IMR-90 (cell line): ENCODE measurements at regions not wholly inside any gene's neighbourhood (a gene's known extent, or its start where the extent isn't known, plus 50 kb on each side); places are given as distances from the start of the nearest gene placed in this dataset.

ENCODE experiments used
- ATAC-seq: fragments of 200-7000 bp; cut with Tn5 transposase; 2 replicates; pipeline ENCODE4 v1.9.1; 2020; ENCODE audit warnings: low read depth, mild to moderate bottlenecking, moderate library complexity
- BruUV-seq: library from RNA; stranded (reverse); fragments of 400-500 nt; replicated peaks from 2 replicates; lab custom pipeline; 2021; lab: Mats Ljungman, UMichigan
- CTCF ChIA-PET: fragments of 300-600 bp; formaldehyde crosslinking; extraction: SDS; loops from one replicate; lab custom pipeline; 2021; ENCODE audit warnings: antibody characterized with exemption; lab: Yijun Ruan, JAX
- POLR2A ChIA-PET: fragments of 300-600 bp; sonication (Branson Sonifier 250); formaldehyde crosslinking; loops from one replicate; lab custom pipeline; 2022; ENCODE audit warnings: antibody characterized with exemption; ENCODE audit not compliant: unreplicated experiment; lab: Charles Lee
- DNase-seq: peaks from one replicate; pipeline ENCODE4 v3.0.0; 2013
- H2AFZ ChIP-seq: replicated peaks from 2 replicates; pipeline ENCODE3; 2013; ENCODE audit warnings: low read length, mild to moderate bottlenecking; ENCODE audit not compliant: poor library complexity
- H2AK5ac ChIP-seq: 2 replicates; pipeline ENCODE4 v1.6.1; 2013; ENCODE audit warnings: low read depth, low read length, inconsistent platforms
- H2AK9ac ChIP-seq: replicated peaks from 2 replicates; pipeline ENCODE3; 2013; ENCODE audit warnings: mild to moderate bottlenecking, low read depth, low read length, moderate library complexity; ENCODE audit not compliant: poor library complexity
- H2BK120ac ChIP-seq: 2 replicates; pipeline ENCODE4 v1.6.1; 2013; ENCODE audit warnings: low read depth, low read length, inconsistent platforms
- H2BK15ac ChIP-seq: 3 replicates; pipeline ENCODE4 v1.6.1; 2013; ENCODE audit warnings: low read depth, low read length, inconsistent platforms
- H2BK20ac ChIP-seq: 2 replicates; pipeline ENCODE4 v1.6.1; 2013; ENCODE audit warnings: low read depth, mild to moderate bottlenecking, inconsistent platforms, low read length, moderate library complexity
- H2BK5ac ChIP-seq: 2 replicates; pipeline ENCODE4 v1.6.1; 2013; ENCODE audit warnings: mild to moderate bottlenecking, low read depth, low read length, inconsistent platforms; ENCODE audit not compliant: poor library complexity, severe bottlenecking
- H3K14ac ChIP-seq: replicated peaks from 2 replicates; pipeline ENCODE4 v1.6.1; 2013; ENCODE audit warnings: low read depth, low read length, inconsistent platforms
- H3K18ac ChIP-seq: 2 replicates; pipeline ENCODE4 v1.6.1; 2013; ENCODE audit warnings: low read depth, low read length, control low read depth
- H3K23ac ChIP-seq: 2 replicates; pipeline ENCODE4 v1.6.1; 2013; ENCODE audit warnings: low read depth, low read length, inconsistent platforms
- H3K27ac ChIP-seq: 2 replicates; pipeline ENCODE4 v1.5.1; 2013; ENCODE audit warnings: mild to moderate bottlenecking, control low read depth, low read length; ENCODE audit not compliant: insufficient read depth
- H3K27me3 ChIP-seq: 2 replicates; pipeline ENCODE4 v1.6.1; 2013; ENCODE audit warnings: low read length; ENCODE audit not compliant: control insufficient read depth, insufficient read depth
- H3K36me3 ChIP-seq: 2 replicates; pipeline ENCODE4 v1.6.1; 2013; ENCODE audit warnings: low read length, mixed read lengths; ENCODE audit not compliant: control insufficient read depth, insufficient read depth
- H3K4ac ChIP-seq: 2 replicates; pipeline ENCODE4 v1.6.1; 2013; ENCODE audit warnings: low read depth, low read length, inconsistent platforms
- H3K4me1 ChIP-seq: 2 replicates; pipeline ENCODE4 v1.6.1; 2013; ENCODE audit warnings: low read length, mixed read lengths; ENCODE audit not compliant: control insufficient read depth, insufficient read depth
- H3K4me2 ChIP-seq: 2 replicates; pipeline ENCODE4 v1.6.1; 2013; ENCODE audit warnings: low read depth, mild to moderate bottlenecking, control low read depth, low read length, moderate library complexity
- H3K4me3 ChIP-seq: 2 replicates; pipeline ENCODE4 v1.5.1; 2013; ENCODE audit warnings: low read depth, mild to moderate bottlenecking, control low read depth, low read length, moderate library complexity; ENCODE audit not compliant: insufficient read depth
- H3K56ac ChIP-seq: 2 replicates; pipeline ENCODE4 v1.6.1; 2013; ENCODE audit warnings: low read length, inconsistent platforms; ENCODE audit not compliant: insufficient read depth; ENCODE audit errors: extremely low read depth
- H3K79me1 ChIP-seq, 2 experiments: 2 replicates each; pipeline ENCODE4 v1.6.1; 2013; ENCODE audit warnings: low read length in 2 of 2, inconsistent platforms in 1 of 2, low read depth in 1 of 2
- H3K9ac ChIP-seq: 2 replicates; pipeline ENCODE4 v1.6.1; 2013; ENCODE audit warnings: low read depth, low read length, control low read depth
- H3K9me1 ChIP-seq: 2 replicates; pipeline ENCODE4 v1.6.1; 2013; ENCODE audit warnings: low read length, inconsistent platforms; ENCODE audit not compliant: insufficient read depth
- H3K9me3 ChIP-seq: 2 replicates; pipeline ENCODE4 v1.6.1; 2013; ENCODE audit warnings: low read length; ENCODE audit not compliant: control insufficient read depth, insufficient read depth
- H4K20me1 ChIP-seq: 2 replicates; pipeline ENCODE4 v1.6.1; 2013; ENCODE audit warnings: low read length, inconsistent platforms; ENCODE audit not compliant: insufficient read depth
- H4K5ac ChIP-seq: 2 replicates; pipeline ENCODE4 v1.6.1; 2013; ENCODE audit warnings: mild to moderate bottlenecking, low read depth, low read length, control low read depth
- H4K8ac ChIP-seq, 2 experiments: 2 replicates each; pipeline ENCODE4 v1.6.1; 2013; ENCODE audit warnings: low read depth in 2 of 2, low read length in 2 of 2, control low read depth in 1 of 2, inconsistent platforms in 1 of 2
- H4K91ac ChIP-seq: 2 replicates; pipeline ENCODE4 v1.6.1; 2013; ENCODE audit warnings: low read depth, low read length, inconsistent platforms; ENCODE audit not compliant: insufficient read depth
- BHLHE40 ChIP-seq: fragments of 150-350 bp; IDR thresholded peaks from 2 replicates; pipeline ENCODE4 v1.6.1; 2016; ENCODE audit warnings: mild to moderate bottlenecking, low read depth, low read length
- CHD1 ChIP-seq: IDR thresholded peaks from 2 replicates; pipeline ENCODE4 v1.6.1; 2012; ENCODE audit warnings: low read depth, low read length, improper control_type of control experiment
- CTCF ChIP-seq: conservative IDR thresholded peaks from 2 replicates; pipeline ENCODE4 v1.5.1; 2012; ENCODE audit warnings: mild to moderate bottlenecking, low read depth, low read length, improper control_type of control experiment
- RCOR1 ChIP-seq: IDR thresholded peaks from 2 replicates; pipeline ENCODE4 v1.6.1; 2012; ENCODE audit warnings: mild to moderate bottlenecking, low read length, improper control_type of control experiment; ENCODE audit not compliant: insufficient replicate concordance
- SMC3 ChIP-seq: fragments of 150-350 bp; IDR thresholded peaks from 2 replicates; pipeline ENCODE4 v1.6.1; 2016; ENCODE audit warnings: low read depth, mild to moderate bottlenecking, antibody characterized with exemption, low read length, moderate library complexity
- WGBS, 2 experiments: methylation state at CpG; one replicate each; pipeline versions ENCODE4 v1.1.5 to v1.1.7; 2013; ENCODE audit warnings: missing lambda C conversion rate in 2 of 2; ENCODE audit not compliant: insufficient read length in 1 of 2; ENCODE audit errors: extremely low coverage in 2 of 2; 5-methylcytosine and 5-hydroxymethylcytosine counted together
- dilution Hi-C: fragments of 300-500 bp; cut with HindIII; formaldehyde crosslinking; loops from one replicate; pipeline ENCODE4 v1.14.3; 2018; ENCODE audit warnings: low sequenced_read_pairs; ENCODE audit not compliant: unreplicated experiment
- in situ Hi-C: fragments of 300-500 bp; cut with MboI; formaldehyde crosslinking; loops from 3 replicates; pipeline ENCODE4 v1.14.3; 2019; ENCODE audit warnings: low sequenced_read_pairs, inconsistent platforms, mixed read lengths
- intact Hi-C: fragments of 100-400 bp; cut with micrococcal nuclease; formaldehyde crosslinking; loops from 2 replicates; pipeline ENCODE4 v1.10.0; 2022
- TF ChIP-seq, protein P1 (sequence below): fragments of 150-350 bp; IDR thresholded peaks from 2 replicates; pipeline ENCODE4 v1.6.1; 2017; ENCODE audit warnings: mild to moderate bottlenecking, antibody characterized with exemption, low read length, low read depth
- TF ChIP-seq, protein P2 (sequence below): fragments of 150-350 bp; IDR thresholded peaks from 2 replicates; pipeline ENCODE4 v1.6.1; 2016; ENCODE audit warnings: low read depth, mild to moderate bottlenecking, low read length, moderate library complexity, borderline replicate concordance

- TF ChIP-seq SMC3 = no peak
- TF ChIP-seq CHD1 = no peak
- TF ChIP-seq BHLHE40 = no peak
- no peak for TF ChIP-seq RCOR1
- no peak for TF ChIP-seq CTCF
- TF ChIP-seq, protein P1, sequence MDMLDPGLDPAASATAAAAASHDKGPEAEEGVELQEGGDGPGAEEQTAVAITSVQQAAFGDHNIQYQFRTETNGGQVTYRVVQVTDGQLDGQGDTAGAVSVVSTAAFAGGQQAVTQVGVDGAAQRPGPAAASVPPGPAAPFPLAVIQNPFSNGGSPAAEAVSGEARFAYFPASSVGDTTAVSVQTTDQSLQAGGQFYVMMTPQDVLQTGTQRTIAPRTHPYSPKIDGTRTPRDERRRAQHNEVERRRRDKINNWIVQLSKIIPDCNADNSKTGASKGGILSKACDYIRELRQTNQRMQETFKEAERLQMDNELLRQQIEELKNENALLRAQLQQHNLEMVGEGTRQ = no peak
- TF ChIP-seq, protein P2, sequence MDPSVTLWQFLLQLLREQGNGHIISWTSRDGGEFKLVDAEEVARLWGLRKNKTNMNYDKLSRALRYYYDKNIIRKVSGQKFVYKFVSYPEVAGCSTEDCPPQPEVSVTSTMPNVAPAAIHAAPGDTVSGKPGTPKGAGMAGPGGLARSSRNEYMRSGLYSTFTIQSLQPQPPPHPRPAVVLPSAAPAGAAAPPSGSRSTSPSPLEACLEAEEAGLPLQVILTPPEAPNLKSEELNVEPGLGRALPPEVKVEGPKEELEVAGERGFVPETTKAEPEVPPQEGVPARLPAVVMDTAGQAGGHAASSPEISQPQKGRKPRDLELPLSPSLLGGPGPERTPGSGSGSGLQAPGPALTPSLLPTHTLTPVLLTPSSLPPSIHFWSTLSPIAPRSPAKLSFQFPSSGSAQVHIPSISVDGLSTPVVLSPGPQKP = no peak
- Histone ChIP-seq H3K79me1 (no peaks in the 10 kb centered on the region), H3K27me3 (peaks cover 6% of the 10 kb centered on the region), H3K4me2 (no peak overlapping the region), H2BK20ac (no peak overlapping the region), H3K36me3 (no peaks in the 10 kb centered on the region), H3K4me3 (no peak overlapping the region), H4K20me1 (no peaks in the 10 kb centered on the region), H3K4me1 (no peaks in the 10 kb centered on the region), H3K9me3 (peaks cover 5% of the 10 kb centered on the region), H4K5ac (no peak overlapping the region), H3K9ac (no peak overlapping the region), H3K18ac (no peak overlapping the region), H2AK9ac (no peak overlapping the region), H2AFZ (no peak overlapping the region), H3K9me1 (no peaks in the 10 kb centered on the region), H3K14ac (no peak overlapping the region), H4K8ac (no peak overlapping the region), H3K27ac (no peak overlapping the region), H2AK5ac (no peak overlapping the region), H3K23ac (no peak overlapping the region), H2BK5ac (no peak overlapping the region), H2BK15ac (no peak overlapping the region), H2BK120ac (no peak overlapping the region), H3K4ac (no peak overlapping the region), H3K56ac (no peak overlapping the region), H4K91ac (no peak overlapping the region)
- no peak for DNase-seq
- intact Hi-C loops = no loop called here
- dilution Hi-C loops = no loop called here
- ATAC-seq = no peak
- ChIA-PET POLR2A (no interaction called here), CTCF (interaction anchor here (0.6 kb wide), 1 partner anchor 34 kb away, joined by 4 read pairs; no protein-coding TSS in a partner anchor)
- 67% methylated on average over 2 of the region's 4 CpGs; no CpG with 5 or more reads in 1 of the 2 experiments for WGBS, 2 experiments
- in situ Hi-C loops = no loop called here
- no TSS peak for BruUV-seq
Measured at GRCh38 chrX:40827331-40827730, 92.0 kb upstream of the MED14 start.
